ENCODE measurements at regions not wholly inside any gene's neighbourhood (a gene's known extent, or its start where the extent isn't known, plus 50 kb on each side); places are given as distances from the start of the nearest gene placed in this dataset.

GRCh38 chr15:36497901-36498300, 81.5 kb upstream of the CDIN1 start:
- TF ChIP-seq CTCF (conservative IDR thresholded peaks at IDR 0.05) (no peak), EZH2 (IDR thresholded peaks at IDR 0.05; ENCODE audit: low read depth) (no peak)

Data from PC-9 (cell line).